Posterior cingulate gyrus (tissue), 11 donors: ENCODE measurements at regions not wholly inside any gene's neighbourhood (a gene's known extent, or its start where the extent isn't known, plus 50 kb on each side); places are given as distances from the start of the nearest gene placed in this dataset.

Source experiments
- DNase-seq, 10 donors: peaks; one replicate each; pipeline versions ENCODE4 v3.0.0 to v3.0.0-alpha.2; 2020 to 2021; ENCODE audit warnings: mixed read lengths in 3 of 10
- intact Hi-C: fragments of 100-400 bp; cut with DNase I; formaldehyde crosslinking; loops from one replicate; pipeline ENCODE4 v1.15.1; 2023

DNA sequence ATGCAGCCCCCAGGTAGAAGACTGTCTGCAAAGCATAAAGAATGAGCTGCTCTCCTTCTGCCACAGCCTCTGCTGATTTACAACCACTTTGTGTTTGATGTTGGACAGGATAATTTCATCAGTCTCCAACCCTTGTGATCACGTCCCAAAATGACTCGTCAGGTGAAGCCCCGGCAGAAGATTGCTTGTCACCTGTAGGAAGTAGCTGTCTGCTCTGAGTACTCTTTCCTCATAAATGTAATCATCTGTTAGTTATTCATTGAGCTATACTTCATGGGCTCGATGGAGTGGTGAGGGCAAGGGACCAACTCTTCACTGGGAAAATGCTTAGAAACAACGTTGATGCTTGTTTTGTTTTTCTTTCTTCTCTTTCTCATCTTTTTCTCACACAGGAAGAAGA, 290.9 kb upstream of the SP8 start:
- intact Hi-C loops = no loop called here

DNA sequence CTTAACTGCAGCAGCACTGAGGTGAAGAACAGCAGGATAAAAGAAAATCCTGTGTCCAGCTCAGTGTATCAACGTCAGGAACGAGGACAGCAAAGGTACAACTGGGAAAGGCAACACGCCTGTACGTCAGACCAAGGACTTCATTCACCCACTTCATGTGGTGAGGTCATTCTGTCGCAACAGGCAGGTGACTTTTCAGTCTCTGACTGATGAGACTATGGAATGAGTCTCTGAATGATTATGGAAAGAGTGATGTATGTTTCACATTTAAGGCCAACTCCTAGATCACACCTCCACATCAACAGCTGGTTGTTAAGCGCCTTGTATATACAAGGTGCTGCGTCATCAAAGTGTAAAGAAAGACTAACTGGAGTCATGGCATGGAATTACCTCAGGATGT, 297.6 kb upstream of the SP8 start:
- no peak for DNase-seq
- intact Hi-C loops = no loop called here

More for the DNA sequence above, 290.9 kb upstream of the SP8 start:
- DNase-seq = no peak

DNA sequence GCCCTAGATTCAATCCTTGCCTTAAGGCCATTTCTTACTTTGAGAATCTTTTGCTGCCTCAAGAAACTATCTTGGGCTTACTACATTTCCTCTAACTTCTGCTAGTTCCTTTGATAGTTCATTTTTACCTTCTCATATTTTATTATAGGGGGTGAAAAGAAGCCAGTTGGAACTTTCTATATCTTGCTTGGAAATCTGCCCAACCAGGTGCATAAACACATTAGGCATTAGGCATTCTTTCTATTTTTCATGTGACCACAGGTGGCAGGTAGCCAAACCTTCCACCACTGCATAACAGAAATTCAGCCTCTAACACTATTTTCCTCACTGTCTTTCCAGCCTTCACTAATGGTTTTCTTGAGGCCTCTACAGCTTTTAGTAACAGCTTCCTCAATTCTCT, 300.0 kb upstream of the SP8 start:
- intact Hi-C loops = no loop called here

DNA sequence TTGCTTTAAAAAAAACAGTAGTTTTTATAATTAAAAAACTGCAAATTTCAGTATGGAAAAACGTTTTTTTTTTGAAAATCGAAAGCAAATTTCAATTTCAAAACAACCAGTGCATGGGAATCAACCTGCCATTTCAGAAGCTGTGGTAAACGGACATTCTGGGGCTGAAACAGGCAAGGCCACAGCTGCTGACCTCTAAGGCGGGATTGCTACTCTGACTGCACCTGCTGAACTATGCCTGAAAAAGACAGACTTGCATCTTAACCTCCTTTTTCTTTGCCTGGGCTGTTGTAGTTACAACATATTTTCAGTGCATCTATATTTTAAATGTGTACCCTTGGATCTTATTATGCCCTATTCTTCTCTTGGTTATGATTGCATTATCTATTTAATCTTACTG, 303.0 kb upstream of the SP8 start:
- no peak for DNase-seq
- intact Hi-C loops = no loop called here

More for the DNA sequence above, 300.0 kb upstream of the SP8 start:
- no peak for DNase-seq

DNA sequence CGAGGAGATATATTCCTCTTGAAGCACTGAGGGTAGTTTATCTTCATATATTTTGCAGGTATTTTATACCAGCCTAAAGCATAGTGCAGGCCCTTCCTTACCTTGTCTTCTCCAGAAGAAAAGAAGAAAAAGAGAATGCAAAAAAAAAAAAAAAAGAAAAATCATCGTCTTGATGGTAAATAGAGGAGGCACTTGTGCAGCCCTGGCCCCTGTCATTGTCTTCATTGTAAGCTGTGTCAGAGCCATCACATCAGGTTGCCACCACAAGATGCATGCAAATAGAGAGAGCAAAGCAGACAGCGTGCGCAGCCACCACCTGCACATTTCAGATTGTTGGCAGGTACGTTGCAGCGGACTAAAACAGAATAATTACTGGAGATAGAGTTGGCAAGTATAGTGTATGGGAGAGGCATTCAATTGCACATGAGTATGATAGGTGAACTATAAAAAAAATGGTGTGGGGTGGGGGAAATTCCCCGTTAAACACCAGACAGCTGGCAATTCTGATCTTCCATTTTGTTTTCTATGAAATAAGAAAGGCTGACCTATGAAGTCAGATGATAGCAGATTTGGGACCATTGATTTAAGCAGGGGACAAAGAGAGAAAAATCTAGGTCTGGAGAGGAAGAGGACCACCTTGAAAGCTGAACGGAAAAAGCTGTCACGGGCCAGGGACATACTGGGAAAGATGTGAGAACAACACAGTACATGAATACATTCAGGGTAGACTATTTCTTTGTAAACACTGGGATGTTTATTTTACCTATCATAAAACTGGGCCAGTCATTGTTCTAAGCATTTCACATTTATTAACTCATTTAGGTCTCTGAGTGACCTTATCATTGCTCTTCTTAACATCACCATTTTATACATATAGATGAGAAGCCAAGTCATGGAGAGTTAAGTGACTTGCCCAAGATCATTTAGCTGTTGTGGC, 306.3 kb upstream of the SP8 start:
- DNase-seq = no peak
- intact Hi-C loops = no loop called here

DNA sequence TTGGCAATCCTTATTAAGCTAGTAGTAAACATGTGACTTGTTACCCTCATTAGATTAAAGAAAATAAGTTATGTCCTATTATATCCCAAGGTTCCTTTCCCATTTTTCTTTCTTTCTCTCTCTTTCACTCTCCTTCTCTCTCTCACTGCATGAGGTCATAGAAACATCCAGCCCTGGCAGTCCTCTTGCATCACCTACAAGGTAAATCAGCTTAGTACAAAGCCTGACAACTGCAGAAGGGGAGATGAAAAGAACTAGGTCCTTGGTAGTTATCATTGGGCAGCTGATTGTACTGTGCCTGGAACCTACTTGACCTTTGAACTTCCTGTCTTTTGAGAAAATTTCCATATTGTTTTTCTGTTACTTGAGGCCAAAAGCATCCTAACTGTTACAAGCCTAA, 307.9 kb upstream of the SP8 start:
- intact Hi-C loops = no loop called here
- DNase-seq = no peak

DNA sequence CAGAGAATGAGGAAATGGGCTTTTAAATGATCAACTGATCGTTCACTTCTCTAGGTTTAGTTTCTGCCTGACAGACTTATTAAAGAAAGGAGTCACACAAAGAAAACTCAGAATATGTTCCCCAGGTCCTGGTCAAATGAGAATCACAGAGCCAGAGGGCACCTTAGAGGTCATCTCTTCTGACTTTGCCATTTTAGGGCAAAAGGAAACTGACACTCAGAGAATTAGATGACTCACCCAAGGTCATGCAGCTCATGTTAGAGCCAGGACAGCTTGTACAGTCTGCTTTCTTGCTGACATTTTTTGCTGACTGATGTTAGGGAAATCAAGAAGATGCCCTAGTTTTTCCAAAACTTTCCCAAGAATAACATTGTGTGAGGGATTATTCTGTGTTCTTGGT, 312.7 kb upstream of the SP8 start:
- DNase-seq = no peak
- intact Hi-C loops = no loop called here

DNA sequence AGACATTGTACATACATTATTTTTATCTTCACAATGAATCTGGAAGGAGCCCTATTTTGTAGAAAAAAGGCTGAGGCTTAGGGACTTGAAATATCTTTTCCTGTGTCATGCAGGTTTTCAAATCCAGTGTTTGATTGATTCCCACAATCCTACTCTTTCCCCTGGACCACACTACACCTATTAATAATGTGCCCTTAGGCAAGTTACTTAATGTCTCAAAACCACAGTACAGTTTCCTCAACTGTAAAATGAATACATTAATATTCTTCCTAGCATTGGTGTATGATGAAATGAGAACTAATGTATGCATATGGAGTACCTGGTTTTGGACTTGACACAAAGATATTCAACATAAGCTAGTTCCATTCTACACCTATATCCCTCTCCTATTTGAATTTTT, 313.3 kb upstream of the SP8 start:
- intact Hi-C loops = no loop called here
- no peak for DNase-seq

DNA sequence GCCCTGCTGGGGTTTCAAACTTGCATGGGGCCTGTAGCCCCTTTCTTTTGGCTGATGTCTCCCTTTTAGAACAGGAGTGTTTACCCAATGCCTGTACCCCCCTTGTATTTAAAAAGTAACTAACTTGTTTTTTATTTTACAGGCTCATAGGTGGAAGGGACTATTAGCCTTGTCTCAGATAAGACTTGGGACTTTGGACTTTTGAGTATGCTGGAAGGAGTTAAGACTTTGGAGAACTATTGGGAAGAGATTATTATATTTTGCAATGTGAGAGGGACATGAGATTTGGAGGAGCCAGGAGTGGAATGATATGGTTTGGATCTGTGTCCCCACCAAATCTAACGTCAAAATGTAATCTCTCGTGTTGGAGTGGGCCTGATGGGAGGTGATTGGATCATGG, 314.9 kb upstream of the SP8 start:
- intact Hi-C loops = no loop called here
- DNase-seq = no peak

DNA sequence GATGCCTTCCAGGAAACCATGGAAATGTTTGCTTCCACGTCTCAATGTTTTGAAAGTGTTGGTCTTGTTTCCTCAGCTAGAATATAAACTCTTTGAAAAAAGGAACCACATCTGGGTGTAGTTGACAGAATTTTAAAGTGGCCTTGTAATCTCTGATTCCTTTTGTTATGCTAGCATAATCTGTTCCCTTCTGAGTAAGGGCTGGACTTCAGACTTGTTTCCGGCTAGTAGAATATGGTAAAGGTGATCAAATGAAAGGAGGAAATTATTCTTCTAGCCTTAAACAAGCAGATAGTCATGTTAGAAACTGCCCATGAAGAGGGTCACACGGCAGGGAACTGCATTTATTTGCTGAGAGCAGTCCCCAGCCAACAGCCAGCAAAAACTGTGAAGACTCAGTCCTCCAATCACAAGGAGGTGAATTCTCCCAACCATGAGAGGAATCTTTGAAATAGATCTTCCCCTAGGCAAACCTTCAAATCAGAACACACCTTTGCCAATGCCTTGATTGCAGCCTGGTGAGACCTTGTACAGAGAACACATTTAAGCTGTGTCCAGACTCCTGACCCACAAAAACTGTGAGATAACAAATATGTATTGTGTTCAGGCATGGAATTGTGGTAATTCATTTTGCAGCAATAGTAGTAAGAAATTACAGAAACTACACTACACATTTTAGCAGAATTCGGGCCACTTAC, 316.9 kb upstream of the SP8 start:
- no peak for DNase-seq
- intact Hi-C loops = no loop called here

DNA sequence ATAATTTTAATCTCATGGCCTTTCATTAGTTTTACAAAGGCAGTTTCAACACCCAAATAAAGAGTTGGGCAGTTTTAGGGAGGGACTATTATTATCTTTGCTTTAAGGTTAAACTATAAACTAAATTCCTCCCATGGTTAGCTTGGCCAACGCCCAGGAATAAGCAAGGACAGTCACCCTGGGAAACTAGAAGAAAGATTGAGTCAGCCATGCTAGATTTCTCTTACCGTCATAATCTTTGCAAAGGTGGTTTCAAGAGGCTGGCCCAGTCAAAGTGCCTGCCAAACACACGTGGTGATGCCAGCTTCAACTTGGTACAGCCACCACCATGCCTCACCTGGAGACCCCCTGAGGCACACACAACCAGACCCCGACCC, 317.4 kb upstream of the SP8 start:
- intact Hi-C loops = no loop called here
- DNase-seq = no peak

DNA sequence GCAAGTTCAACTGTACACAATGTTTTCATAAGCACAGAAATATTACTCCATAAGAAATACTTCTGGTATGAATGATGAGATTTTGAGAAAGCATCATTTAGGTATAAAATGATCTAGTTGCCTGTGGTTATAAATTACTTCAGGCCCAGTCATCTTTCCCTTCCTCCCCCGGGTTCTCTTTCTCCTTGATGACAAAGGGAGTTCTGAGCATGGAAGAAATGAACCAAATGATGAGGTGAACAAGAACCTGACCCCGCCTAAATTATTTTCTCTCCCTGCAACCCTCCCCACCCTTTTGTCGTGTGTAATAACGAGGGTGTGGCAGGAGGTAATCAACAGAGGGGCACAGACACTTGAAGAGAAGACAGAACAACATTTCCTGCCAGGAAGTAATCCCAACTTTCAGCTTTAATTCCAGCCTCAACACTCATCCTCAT, 319.6 kb upstream of the SP8 start:
- DNase-seq = no peak
- intact Hi-C loops = no loop called here

DNA sequence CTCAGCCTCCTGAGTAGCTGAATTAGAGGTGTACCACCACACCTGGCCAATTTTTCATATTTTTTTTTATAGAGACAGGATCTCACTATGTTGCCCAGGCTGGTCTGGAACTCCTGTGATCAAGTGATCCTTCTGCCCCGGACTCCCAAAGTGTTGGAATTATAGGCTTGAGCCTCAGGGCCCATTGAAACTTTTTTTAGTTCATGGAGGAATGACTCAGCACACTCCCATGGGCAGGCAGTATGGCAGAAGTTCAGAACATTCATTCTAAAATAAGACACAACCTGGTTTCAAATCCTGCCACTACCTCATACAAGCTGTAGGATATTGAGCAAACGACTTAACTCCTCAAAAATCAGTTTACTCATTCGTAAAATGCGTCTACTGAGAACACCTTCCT, 320.4 kb upstream of the SP8 start:
- intact Hi-C loops = no loop called here
- DNase-seq = no peak

DNA sequence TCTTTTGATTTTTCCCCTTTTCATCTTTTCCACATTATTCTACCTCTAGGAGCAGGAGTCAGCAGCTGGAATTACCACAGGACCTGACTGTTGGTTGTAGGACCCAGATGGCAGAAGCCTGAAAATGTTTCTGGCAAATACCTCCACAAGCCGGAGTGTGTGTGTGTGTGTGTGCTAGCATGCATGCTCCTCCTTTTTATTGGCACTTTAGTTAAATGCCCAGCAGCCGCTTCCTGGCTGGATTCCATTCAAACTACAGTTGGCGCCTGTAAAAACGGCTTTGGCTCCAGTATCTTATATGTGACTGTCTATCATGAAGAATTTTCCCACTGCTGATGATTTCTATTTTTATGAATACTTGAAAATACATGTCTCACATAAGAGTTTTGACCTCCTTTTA, 319.7 kb upstream of the SP4 start:
- peak in 1 of 10 donors; percentile 40 for DNase-seq
- intact Hi-C loops = no loop called here

DNA sequence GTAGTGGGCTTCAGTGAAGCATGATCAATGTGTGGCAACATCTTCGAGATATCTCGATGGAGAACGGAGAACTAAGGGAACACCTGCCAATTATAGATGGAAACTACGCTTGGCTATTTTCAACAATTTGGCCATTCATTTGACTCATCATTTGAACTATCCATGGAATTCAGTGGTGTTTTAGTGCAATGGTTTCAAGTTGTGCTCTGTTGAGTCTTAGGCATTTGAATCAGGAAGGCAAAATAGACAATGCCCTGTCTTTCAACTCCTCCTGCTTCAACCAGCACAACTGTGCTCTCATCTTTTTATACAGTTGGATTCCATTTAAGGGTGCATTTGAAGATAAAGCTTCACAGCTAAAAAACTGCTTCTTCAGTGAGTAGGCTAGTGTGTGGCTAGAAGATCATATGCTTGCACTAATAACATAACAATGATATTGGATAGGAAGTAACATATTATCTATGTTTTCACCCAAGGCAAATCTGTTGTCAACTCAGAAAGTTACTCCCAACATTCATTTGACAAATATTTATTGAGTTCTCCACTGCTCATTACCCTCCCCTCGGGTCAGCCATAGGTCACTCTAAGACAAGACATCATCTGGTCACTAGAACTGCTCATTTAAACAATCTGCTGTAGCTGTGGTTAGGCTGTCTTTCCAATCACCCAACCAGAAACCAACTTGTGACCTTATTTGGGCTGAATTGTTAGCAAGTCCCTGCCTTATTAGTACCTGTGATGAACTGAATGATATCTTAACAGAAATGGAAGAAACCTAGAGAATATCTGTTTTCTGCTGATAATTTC, 314.1 kb upstream of the SP4 start:
- no peak for DNase-seq
- intact Hi-C loops = no loop called here

DNA sequence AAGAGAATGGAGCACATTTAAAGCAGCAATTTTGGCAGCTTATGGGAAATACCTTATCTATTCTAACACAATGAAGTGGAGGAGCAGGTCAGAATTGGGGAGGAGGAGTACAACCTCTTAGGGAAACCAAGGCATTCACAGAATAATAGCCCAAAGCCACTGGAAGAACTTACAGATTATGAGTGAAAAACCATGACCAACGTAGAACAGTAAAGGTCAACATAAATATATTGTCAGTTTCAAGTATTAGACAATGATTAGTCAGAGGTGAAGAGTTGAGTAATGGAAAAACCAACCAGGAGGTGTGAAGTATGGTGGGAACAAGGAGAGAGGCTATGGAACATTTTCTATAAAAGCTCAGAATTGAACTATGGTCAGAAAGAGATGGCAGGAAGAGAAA, 304.3 kb upstream of the SP4 start:
- intact Hi-C loops = no loop called here
- DNase-seq = no peak

DNA sequence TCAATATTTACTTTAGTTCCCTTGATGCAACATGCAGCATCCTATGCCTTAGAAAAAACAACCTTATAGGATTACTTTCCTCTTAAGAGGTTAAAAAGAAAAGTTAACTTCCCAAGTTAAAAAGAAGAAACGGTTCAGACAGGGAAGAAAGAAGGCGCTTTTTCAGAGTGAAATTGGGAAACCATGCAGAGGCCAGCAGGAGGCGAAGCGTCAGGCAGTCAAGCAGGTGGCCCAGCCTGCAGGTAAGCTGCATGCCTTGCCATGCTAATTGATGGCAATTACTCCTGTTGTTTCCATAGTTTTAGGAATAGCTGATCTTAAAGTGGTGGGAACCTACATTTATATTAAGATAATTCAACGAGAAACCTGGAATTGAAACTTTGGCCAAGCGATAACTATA, 302.6 kb upstream of the SP4 start:
- intact Hi-C loops = no loop called here
- no peak for DNase-seq

DNA sequence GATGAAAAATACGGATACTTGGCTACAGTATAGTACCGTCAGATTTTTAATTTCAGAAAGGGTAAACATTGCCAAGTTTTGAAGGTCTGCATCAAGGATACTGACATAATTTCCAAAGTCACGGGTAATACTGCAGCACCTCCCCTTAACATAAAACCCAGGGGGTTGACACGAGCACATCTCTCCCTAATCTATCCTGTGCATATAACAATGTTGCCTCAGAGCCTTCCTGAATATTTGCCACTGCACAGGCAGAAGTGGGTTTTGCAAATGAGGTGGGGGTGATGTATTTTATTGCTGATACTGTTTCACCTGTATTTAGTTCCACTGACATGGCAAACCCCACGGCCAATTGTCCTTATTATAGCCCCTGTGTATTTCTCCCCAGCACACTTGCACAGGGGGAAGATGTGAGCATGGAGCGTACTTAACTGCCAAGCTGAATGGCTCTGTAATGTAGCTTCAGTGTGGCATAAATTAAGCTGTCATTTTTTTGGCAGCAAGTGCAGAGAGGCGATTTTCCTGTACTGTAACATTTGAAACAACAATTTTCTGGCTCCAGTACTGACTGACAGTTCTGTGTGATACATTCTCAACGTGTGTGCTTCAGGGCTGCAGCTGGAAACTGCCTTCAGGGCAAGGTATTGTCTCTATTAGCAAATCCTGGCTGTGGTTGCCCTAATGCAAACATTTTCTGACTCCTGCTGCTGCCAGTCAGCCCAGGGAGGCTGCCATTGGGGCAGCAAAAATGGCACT, 299.6 kb upstream of the SP4 start:
- DNase-seq = no peak
- intact Hi-C loops = no loop called here

DNA sequence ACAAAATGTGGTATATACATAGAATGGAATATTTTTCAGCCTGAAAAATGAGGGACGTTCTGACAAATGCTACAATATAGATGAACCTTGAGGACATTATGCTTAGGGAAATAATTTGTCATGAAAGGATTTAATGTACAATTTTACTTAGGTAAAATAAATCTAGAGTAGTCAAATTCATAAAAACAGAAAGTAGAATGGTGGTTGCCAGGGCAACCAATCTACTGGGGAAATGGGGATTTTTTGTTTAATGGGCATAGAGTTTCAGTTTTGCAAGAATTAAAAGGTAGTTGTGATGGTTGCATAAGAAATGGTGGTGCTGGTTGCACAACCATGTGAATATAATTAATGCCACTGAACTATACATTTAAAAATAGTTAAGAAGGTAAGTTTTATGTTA, 296.0 kb upstream of the SP4 start:
- intact Hi-C loops = no loop called here
- no peak for DNase-seq

DNA sequence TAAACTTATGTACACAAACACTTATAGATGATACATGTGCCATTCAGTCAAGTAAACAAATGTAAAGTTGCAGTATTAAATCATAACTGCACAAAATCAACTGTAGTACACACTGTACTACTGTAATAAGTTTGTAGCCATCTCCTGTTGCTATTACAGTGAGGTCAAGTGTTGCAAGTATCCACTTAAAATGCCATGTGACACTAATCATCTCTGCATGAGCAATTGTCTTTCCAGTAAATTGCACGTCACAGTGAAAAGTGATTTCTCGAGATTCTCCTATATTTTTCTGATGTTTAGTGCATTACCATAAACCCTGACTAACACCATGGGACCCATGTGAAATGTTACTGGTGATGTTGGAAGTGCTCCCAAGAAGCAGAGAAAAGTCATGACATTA, 293.3 kb upstream of the SP4 start:
- intact Hi-C loops = no loop called here
- DNase-seq = no peak

DNA sequence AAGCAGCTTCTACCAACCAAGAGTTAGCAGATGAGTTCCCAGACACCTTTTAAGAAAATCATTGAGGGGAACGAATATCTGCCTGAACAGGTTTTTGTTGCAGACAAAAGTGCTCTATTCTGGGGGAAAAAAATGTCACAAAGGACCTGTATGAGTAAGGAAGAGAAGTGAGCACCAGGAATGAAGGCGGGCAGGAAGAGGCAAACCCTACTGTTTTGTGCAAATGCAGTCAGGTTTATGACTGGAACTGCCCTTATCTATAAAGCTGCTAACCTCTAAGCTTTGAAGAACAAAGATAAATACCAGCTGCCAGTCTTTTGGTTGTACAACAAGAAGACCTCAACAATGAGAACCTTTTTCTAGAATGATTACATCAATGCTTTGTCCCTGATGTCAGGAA, 292.4 kb upstream of the SP4 start:
- intact Hi-C loops = no loop called here
- DNase-seq = no peak
